ENCODE measurements at regions not wholly inside any gene's neighbourhood (a gene's known extent, or its start where the extent isn't known, plus 50 kb on each side); places are given as distances from the start of the nearest gene placed in this dataset.

DNA sequence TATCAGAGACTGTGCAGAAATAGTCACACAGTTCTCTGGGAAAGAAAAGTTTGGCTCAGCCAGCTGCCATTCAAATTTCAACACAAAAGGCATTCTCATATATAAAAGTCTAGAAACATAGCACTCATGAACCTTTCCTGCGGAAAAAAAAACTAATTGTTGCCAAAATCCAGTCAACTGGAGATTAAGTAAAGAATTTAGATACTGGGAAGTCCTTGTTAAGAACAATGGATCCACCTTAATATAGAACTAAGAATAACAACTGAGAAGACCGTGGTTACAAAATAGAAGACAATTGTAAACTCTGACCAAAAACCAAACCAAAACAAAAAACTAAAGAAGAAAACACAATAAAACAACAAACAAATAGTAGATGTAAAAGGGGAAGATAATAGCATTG lies 238.8 kb upstream of the PCSK5 start:
- no peaks in the 10 kb centered on the region for H4K20me1 ChIP-seq (replicated peaks; ENCODE audit: insufficient read depth)
- no peaks in the 10 kb centered on the region for H3K27me3 ChIP-seq (ENCODE audit: insufficient read depth)
- DNase-seq (ENCODE audit: low spot score), result no peak
- no peaks in the 10 kb centered on the region for H3F3A ChIP-seq (replicated peaks; ENCODE audit: low read depth)
- H2AFZ ChIP-seq, result no peak overlapping the region
- H3K27ac ChIP-seq (ENCODE audit: low read depth), result no peak overlapping the region
- no peak overlapping the region for H3K4me3 ChIP-seq
- H3K4me2 ChIP-seq, result no peak overlapping the region
- Mint-ChIP-seq H3K9me3 (peaks cover 7% of the 10 kb centered on the region), H3K36me3 (ENCODE audit: low read depth) (no peaks in the 10 kb centered on the region; the same call in 2 of the 3 replicates), H3K4me3 (no peak overlapping the region), H3K27me3 (ENCODE audit: insufficient read depth, low read depth, poor library complexity) (peaks cover 8% of the 10 kb centered on the region), H3K4me1 (no peaks in the 10 kb centered on the region), H3K27ac (no peak overlapping the region)
- no peaks in the 10 kb centered on the region for H3K36me3 ChIP-seq (ENCODE audit: insufficient read depth)
- no peak for ATAC-seq
- no peaks in the 10 kb centered on the region for H3K4me1 ChIP-seq (ENCODE audit: insufficient read depth)
- TF ChIP-seq EZH2 (IDR thresholded peaks at IDR 0.05; ENCODE audit: low read depth, unreplicated experiment), result no peak
- no peak for TF ChIP-seq JUNB (IDR thresholded peaks at IDR 0.05; ENCODE audit: unreplicated experiment)
- no peak for TF ChIP-seq CREB1 (CRISPR knock-in tag; IDR thresholded peaks at IDR 0.05; ENCODE audit: low read depth)
- TF ChIP-seq POLR2AphosphoS5 (IDR thresholded peaks at IDR 0.05; ENCODE audit: low read depth), result no peak
- TF ChIP-seq ETS1 (IDR thresholded peaks at IDR 0.05), result no peak
- TF ChIP-seq NANOG (IDR thresholded peaks at IDR 0.05; ENCODE audit: borderline replicate concordance), result no peak
- TF ChIP-seq STAT1 (IDR thresholded peaks at IDR 0.05; ENCODE audit: unreplicated experiment), result no peak
- TF ChIP-seq, protein P1, sequence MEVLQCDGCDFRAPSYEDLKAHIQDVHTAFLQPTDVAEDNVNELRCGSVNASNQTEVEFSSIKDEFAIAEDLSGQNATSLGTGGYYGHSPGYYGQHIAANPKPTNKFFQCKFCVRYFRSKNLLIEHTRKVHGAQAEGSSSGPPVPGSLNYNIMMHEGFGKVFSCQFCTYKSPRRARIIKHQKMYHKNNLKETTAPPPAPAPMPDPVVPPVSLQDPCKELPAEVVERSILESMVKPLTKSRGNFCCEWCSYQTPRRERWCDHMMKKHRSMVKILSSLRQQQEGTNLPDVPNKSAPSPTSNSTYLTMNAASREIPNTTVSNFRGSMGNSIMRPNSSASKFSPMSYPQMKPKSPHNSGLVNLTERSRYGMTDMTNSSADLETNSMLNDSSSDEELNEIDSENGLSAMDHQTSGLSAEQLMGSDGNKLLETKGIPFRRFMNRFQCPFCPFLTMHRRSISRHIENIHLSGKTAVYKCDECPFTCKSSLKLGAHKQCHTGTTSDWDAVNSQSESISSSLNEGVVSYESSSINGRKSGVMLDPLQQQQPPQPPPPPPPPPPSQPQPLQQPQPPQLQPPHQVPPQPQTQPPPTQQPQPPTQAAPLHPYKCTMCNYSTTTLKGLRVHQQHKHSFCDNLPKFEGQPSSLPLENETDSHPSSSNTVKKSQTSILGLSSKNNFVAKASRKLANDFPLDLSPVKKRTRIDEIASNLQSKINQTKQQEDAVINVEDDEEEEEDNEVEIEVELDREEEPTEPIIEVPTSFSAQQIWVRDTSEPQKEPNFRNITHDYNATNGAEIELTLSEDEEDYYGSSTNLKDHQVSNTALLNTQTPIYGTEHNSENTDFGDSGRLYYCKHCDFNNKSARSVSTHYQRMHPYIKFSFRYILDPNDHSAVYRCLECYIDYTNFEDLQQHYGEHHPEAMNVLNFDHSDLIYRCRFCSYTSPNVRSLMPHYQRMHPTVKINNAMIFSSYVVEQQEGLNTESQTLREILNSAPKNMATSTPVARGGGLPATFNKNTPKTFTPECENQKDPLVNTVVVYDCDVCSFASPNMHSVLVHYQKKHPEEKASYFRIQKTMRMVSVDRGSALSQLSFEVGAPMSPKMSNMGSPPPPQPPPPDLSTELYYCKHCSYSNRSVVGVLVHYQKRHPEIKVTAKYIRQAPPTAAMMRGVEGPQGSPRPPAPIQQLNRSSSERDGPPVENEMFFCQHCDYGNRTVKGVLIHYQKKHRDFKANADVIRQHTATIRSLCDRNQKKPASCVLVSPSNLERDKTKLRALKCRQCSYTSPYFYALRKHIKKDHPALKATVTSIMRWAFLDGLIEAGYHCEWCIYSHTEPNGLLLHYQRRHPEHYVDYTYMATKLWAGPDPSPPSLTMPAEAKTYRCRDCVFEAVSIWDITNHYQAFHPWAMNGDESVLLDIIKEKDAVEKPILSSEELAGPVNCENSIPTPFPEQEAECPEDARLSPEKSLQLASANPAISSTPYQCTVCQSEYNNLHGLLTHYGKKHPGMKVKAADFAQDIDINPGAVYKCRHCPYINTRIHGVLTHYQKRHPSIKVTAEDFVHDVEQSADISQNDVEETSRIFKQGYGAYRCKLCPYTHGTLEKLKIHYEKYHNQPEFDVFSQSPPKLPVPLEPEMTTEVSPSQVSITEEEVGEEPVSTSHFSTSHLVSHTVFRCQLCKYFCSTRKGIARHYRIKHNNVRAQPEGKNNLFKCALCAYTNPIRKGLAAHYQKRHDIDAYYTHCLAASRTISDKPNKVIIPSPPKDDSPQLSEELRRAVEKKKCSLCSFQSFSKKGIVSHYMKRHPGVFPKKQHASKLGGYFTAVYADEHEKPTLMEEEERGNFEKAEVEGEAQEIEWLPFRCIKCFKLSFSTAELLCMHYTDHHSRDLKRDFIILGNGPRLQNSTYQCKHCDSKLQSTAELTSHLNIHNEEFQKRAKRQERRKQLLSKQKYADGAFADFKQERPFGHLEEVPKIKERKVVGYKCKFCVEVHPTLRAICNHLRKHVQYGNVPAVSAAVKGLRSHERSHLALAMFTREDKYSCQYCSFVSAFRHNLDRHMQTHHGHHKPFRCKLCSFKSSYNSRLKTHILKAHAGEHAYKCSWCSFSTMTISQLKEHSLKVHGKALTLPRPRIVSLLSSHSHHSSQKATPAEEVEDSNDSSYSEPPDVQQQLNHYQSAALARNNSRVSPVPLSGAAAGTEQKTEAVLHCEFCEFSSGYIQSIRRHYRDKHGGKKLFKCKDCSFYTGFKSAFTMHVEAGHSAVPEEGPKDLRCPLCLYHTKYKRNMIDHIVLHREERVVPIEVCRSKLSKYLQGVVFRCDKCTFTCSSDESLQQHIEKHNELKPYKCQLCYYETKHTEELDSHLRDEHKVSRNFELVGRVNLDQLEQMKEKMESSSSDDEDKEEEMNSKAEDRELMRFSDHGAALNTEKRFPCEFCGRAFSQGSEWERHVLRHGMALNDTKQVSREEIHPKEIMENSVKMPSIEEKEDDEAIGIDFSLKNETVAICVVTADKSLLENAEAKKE (CRISPR knock-in tag; IDR thresholded peaks at IDR 0.05), result no peak
- TF ChIP-seq REST (IDR thresholded peaks at IDR 0.05; ENCODE audit: unreplicated experiment), result no peak
- no peak for TF ChIP-seq ZNF114 (CRISPR knock-in tag; IDR thresholded peaks at IDR 0.05)
- TF ChIP-seq EZH2phosphoT487 (IDR thresholded peaks at IDR 0.05; ENCODE audit: unreplicated experiment), result no peak
- TF ChIP-seq, protein P2, sequence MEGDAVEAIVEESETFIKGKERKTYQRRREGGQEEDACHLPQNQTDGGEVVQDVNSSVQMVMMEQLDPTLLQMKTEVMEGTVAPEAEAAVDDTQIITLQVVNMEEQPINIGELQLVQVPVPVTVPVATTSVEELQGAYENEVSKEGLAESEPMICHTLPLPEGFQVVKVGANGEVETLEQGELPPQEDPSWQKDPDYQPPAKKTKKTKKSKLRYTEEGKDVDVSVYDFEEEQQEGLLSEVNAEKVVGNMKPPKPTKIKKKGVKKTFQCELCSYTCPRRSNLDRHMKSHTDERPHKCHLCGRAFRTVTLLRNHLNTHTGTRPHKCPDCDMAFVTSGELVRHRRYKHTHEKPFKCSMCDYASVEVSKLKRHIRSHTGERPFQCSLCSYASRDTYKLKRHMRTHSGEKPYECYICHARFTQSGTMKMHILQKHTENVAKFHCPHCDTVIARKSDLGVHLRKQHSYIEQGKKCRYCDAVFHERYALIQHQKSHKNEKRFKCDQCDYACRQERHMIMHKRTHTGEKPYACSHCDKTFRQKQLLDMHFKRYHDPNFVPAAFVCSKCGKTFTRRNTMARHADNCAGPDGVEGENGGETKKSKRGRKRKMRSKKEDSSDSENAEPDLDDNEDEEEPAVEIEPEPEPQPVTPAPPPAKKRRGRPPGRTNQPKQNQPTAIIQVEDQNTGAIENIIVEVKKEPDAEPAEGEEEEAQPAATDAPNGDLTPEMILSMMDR (conservative IDR thresholded peaks at IDR 0.05; ENCODE audit: low read depth in 2 of 2), result no peak
- TF ChIP-seq ZNF331 (CRISPR knock-in tag; IDR thresholded peaks at IDR 0.05; ENCODE audit: low read depth), result no peak
- H3K9me2 ChIP-seq (ENCODE audit: insufficient read depth), result no peaks in the 10 kb centered on the region; the same call in 1 of the 2 replicates
- no peaks in the 10 kb centered on the region for H3K79me2 ChIP-seq (replicated peaks; ENCODE audit: insufficient read depth)
